ENCODE measurements at regions not wholly inside any gene's neighbourhood (a gene's known extent, or its start where the extent isn't known, plus 50 kb on each side); places are given as distances from the start of the nearest gene placed in this dataset.

- DNase-seq (ENCODE audit: extremely low spot score) = no peak
- H3K9me3 ChIP-seq = peaks cover 0 to 9% (median 0%) of the 10 kb centered on the region in 4 donors
- H3K27ac ChIP-seq (replicated peaks in 1 of 4) = no peak overlapping the region
- H3K36me3 ChIP-seq = no peaks in the 10 kb centered on the region
- no peaks in the 10 kb centered on the region for H3K27me3 ChIP-seq
- H3K4me3 ChIP-seq = no peak overlapping the region
- TF ChIP-seq EP300 (IDR thresholded peaks at IDR 0.05) = no peak
- no peak for TF ChIP-seq POLR2AphosphoS5 (IDR thresholded peaks at IDR 0.05)
- TF ChIP-seq CTCF (IDR thresholded peaks at IDR 0.05) = no peak
- TF ChIP-seq POLR2A (IDR thresholded peaks at IDR 0.05; ENCODE audit: low read depth) = no peak
- 80% methylated on average over 5 of the region's 5 CpGs for WGBS
- peaks cover 4 to 6% (median 5%) of the 10 kb centered on the region in 4 donors for H3K4me1 ChIP-seq
- intact Hi-C loops (cut with DNase I) = no loop called here
These were observed 686.2 kb upstream of the FSHR start for GRCh38 chr2:49840428-49840975.

- TF ChIP-seq POLR2AphosphoS5 (IDR thresholded peaks at IDR 0.05) (no peak), CTCF (IDR thresholded peaks at IDR 0.05) (no peak), POLR2A (IDR thresholded peaks at IDR 0.05; ENCODE audit: low read depth) (no peak), EP300 (IDR thresholded peaks at IDR 0.05) (no peak)
- Histone ChIP-seq H3K9me3 (peaks cover 0 to 9% (median 0%) of the 10 kb centered on the region in 4 donors), H3K4me3 (no peak overlapping the region), H3K36me3 (no peaks in the 10 kb centered on the region), H3K4me1 (peaks cover 0 to 6% (median 2%) of the 10 kb centered on the region in 4 donors), H3K27me3 (no peaks in the 10 kb centered on the region), H3K27ac (replicated peaks in 1 of 4) (no peak overlapping the region)
- WGBS = 79% methylated on average over 5 of the region's 5 CpGs
- no peak for DNase-seq (ENCODE audit: extremely low spot score)
- intact Hi-C loops (cut with DNase I) = no loop called here
These were observed 685.5 kb upstream of the FSHR start for GRCh38 chr2:49839818-49840217.

DNA sequence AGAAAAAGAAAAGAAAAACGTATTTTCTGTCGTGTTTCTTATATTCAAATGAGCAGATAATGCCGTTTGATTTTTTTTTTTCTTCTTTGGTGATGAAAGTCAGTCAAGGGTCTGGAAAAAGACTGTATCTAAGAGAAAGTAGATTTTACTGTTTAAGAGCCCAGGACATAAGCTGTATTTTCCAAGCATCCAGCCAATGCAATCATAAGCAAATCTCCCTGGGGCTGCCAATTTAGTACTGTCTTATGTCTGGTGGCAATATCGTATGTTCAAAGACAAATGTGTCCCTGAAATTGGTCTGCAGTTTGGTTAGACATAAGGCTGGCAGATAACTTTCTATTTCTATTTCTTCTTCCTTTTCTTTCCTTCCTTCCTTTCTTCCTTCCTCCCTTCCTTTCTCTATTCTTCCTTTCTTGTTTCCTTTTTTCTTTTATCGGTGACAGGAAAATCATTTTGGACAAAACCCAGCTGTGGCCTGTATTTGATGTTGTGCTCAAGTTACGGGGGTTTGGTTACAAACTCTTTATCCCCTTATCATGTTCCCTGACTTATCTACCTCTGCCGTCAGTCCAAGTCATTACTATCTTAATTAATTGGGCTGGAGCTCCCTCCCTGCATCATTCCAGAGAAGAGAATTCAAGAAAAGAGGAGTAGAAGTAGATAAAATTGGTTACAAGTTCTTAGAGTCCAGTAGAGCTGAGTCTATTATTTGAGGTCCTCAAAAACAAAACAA is 683.4 kb upstream of the FSHR start:
- intact Hi-C loops (cut with DNase I) = no loop called here
- Histone ChIP-seq H3K4me3 (no peak overlapping the region), H3K27me3 (no peaks in the 10 kb centered on the region), H3K27ac (replicated peaks in 1 of 4) (no peak overlapping the region), H3K9me3 (no peaks in the 10 kb centered on the region), H3K4me1 (peaks cover 0 to 14% (median 3%) of the 10 kb centered on the region in 4 donors), H3K36me3 (no peaks in the 10 kb centered on the region)
- WGBS = 55% methylated on average over 7 of the region's 7 CpGs
- DNase-seq (ENCODE audit: extremely low spot score) = no peak
- no peak for TF ChIP-seq POLR2A (IDR thresholded peaks at IDR 0.05; ENCODE audit: low read depth)

- 85% methylated on average over 3 of the region's 3 CpGs for WGBS
- no peak for TF ChIP-seq CTCF (IDR thresholded peaks at IDR 0.05)
- no peak for TF ChIP-seq EP300 (IDR thresholded peaks at IDR 0.05)
- no peak for TF ChIP-seq POLR2AphosphoS5 (IDR thresholded peaks at IDR 0.05)
- no peak for TF ChIP-seq POLR2A (IDR thresholded peaks at IDR 0.05; ENCODE audit: low read depth)
- Histone ChIP-seq H3K9me3 (no peaks in the 10 kb centered on the region), H3K36me3 (no peaks in the 10 kb centered on the region), H3K27me3 (no peaks in the 10 kb centered on the region), H3K4me3 (no peak overlapping the region), H3K27ac (replicated peaks in 1 of 4) (no peak overlapping the region), H3K4me1 (peaks cover 0 to 23% (median 3%) of the 10 kb centered on the region in 4 donors)
- DNase-seq (ENCODE audit: extremely low spot score) = no peak
- intact Hi-C loops (cut with DNase I) = no loop called here
These were observed 681.7 kb upstream of the FSHR start for GRCh38 chr2:49836017-49836416.

DNA sequence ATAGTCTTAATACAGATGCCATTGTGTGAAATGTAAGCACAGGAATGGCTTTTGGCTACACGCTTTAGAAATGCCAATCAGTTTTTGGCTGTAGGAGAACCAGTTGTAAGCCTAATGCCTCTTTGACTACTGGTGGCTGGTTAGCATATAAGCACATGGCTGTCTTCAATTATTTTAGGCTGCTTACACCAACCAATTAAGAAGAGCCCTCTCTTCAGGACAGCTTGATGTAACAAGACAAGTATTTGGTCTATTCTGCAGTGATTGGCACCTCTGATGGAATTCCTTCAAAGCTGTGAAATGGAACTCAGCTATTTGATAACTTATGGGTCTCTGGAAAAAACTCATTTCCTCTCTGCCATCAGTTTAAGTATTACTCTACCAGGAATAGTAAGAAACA is 680.1 kb upstream of the FSHR start:
- TF ChIP-seq POLR2A (IDR thresholded peaks at IDR 0.05; ENCODE audit: low read depth) (no peak), CTCF (IDR thresholded peaks at IDR 0.05) (no peak), POLR2AphosphoS5 (IDR thresholded peaks at IDR 0.05) (no peak), EP300 (IDR thresholded peaks at IDR 0.05) (no peak)
- Histone ChIP-seq H3K27me3 (no peaks in the 10 kb centered on the region), H3K4me1 (peaks cover 0 to 22% (median 3%) of the 10 kb centered on the region in 4 donors), H3K27ac (replicated peaks in 1 of 4) (no peak overlapping the region), H3K4me3 (no peak overlapping the region), H3K36me3 (no peaks in the 10 kb centered on the region), H3K9me3 (no peaks in the 10 kb centered on the region)
- DNase-seq (ENCODE audit: extremely low spot score) = no peak
- WGBS = 77% methylated on average over 1 of the region's 1 CpG
- intact Hi-C loops (cut with DNase I) = no loop called here

Data from esophagus muscularis mucosa (tissue), 4 donors.